Transverse colon (tissue), 4 donors: ENCODE measurements at regions not wholly inside any gene's neighbourhood (a gene's known extent, or its start where the extent isn't known, plus 50 kb on each side); places are given as distances from the start of the nearest gene placed in this dataset.

ENCODE experiments used
- EP300 ChIP-seq: sonication (generic); formaldehyde crosslinking; IDR thresholded peaks from one replicate; pipeline ENCODE4 v1.6.1; 2017; ENCODE audit warnings: antibody characterized with exemption, low read depth
- POLR2A ChIP-seq: fragments of 450-650 bp; IDR thresholded peaks from one replicate; pipeline ENCODE4 v1.6.1; 2016; ENCODE audit warnings: antibody characterized with exemption, mild to moderate bottlenecking, moderate library complexity
- POLR2AphosphoS5 ChIP-seq, 3 donors: sonication (generic); formaldehyde crosslinking; IDR thresholded peaks; one replicate each; pipeline ENCODE4 v1.6.1; 2016; ENCODE audit warnings: antibody characterized with exemption in 3 of 3
- TF ChIP-seq, protein P1 (sequence below), 5 experiments: fragments of 200-600 bp in 3 of 5; fragments of 450-650 bp in 2 of 5; sonication (generic) in 3 of 5; IDR thresholded peaks; 1 replicate in 2 of 5; 2 replicates in 3 of 5; pipeline ENCODE4 v1.5.1; 2016 to 2017; ENCODE audit warnings: antibody characterized with exemption in 5 of 5, inconsistent platforms in 3 of 5, mild to moderate bottlenecking in 2 of 5, moderate library complexity in 1 of 5

DNA sequence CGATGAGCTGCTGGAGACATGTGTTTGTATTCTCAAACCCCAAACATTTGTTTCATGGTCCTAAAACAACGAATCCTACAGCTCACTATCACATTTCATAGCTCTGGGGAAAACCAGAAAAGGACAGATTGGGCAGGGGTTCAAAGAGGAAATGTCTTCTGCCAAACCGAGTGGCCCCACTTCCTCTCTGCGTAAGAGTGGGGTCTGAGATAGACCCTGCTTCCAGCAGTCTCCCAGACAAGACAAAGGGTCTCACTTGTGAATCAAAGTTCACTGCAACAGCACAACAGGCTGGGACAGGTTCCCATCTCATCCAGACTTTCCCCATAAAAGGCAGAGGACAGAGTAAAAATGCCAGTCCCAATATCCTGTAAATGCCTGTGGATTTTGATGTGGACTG is 276.2 kb upstream of the SLC24A2 start:
- TF ChIP-seq, protein P1, sequence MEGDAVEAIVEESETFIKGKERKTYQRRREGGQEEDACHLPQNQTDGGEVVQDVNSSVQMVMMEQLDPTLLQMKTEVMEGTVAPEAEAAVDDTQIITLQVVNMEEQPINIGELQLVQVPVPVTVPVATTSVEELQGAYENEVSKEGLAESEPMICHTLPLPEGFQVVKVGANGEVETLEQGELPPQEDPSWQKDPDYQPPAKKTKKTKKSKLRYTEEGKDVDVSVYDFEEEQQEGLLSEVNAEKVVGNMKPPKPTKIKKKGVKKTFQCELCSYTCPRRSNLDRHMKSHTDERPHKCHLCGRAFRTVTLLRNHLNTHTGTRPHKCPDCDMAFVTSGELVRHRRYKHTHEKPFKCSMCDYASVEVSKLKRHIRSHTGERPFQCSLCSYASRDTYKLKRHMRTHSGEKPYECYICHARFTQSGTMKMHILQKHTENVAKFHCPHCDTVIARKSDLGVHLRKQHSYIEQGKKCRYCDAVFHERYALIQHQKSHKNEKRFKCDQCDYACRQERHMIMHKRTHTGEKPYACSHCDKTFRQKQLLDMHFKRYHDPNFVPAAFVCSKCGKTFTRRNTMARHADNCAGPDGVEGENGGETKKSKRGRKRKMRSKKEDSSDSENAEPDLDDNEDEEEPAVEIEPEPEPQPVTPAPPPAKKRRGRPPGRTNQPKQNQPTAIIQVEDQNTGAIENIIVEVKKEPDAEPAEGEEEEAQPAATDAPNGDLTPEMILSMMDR (IDR thresholded peaks at IDR 0.05): no peak
- TF ChIP-seq POLR2AphosphoS5 (IDR thresholded peaks at IDR 0.05): no peak
- no peak for TF ChIP-seq POLR2A
- TF ChIP-seq EP300: no peak
